ENCODE measurements at regions not wholly inside any gene's neighbourhood (a gene's known extent, or its start where the extent isn't known, plus 50 kb on each side); places are given as distances from the start of the nearest gene placed in this dataset.
A peak's percentile ranks its signal among the peaks of the same experiment; 100 is the strongest.

- CTCF ChIA-PET, result interaction anchor here (0.6 kb wide), 1 partner anchor 79 kb away, joined by 4 read pairs; no protein-coding TSS in a partner anchor
Measured at GRCh38 chr2:62398356-62398755, 107.6 kb downstream of the TMEM17 start.

More at GRCh38 chr2:62398356-62398755, 107.6 kb downstream of the TMEM17 start:
- Histone ChIP-seq H2AK9ac (replicated peaks; ENCODE audit: low read depth, low read length, poor library complexity) (peak overlapping the region; percentile 65), H3K9ac (ENCODE audit: low read depth, low read length) (no peak overlapping the region), H4K8ac (ENCODE audit: low read depth in 2 of 2, low read length in 2 of 2) (no peak overlapping the region), H3K18ac (ENCODE audit: low read depth, low read length) (no peak overlapping the region), H4K91ac (ENCODE audit: insufficient read depth, low read depth, low read length) (no peak overlapping the region), H3K4me3 (ENCODE audit: insufficient read depth, low read depth, low read length) (no peak overlapping the region), H3K4me1 (ENCODE audit: control insufficient read depth, insufficient read depth, low read length) (no peaks in the 10 kb centered on the region), H3K14ac (replicated peaks; ENCODE audit: low read depth, low read length) (no peak overlapping the region), H2AK5ac (ENCODE audit: low read depth, low read length) (no peak overlapping the region), H2BK20ac (ENCODE audit: low read depth, low read length) (no peak overlapping the region), H4K5ac (ENCODE audit: low read depth, low read length) (no peak overlapping the region), H2BK120ac (ENCODE audit: low read depth, low read length) (no peak overlapping the region), H3K23ac (ENCODE audit: low read depth, low read length) (no peak overlapping the region), H3K27ac (ENCODE audit: insufficient read depth, low read length) (no peak overlapping the region), H3K4me2 (ENCODE audit: low read depth, low read length) (no peak overlapping the region), H3K79me1 (ENCODE audit: low read depth in 1 of 2, low read length in 2 of 2) (no peaks in the 10 kb centered on the region), H4K20me1 (ENCODE audit: insufficient read depth, low read length) (no peaks in the 10 kb centered on the region), H2AFZ (replicated peaks; ENCODE audit: low read length, poor library complexity) (no peak overlapping the region), H3K9me1 (ENCODE audit: insufficient read depth, low read length) (no peaks in the 10 kb centered on the region), H2BK5ac (ENCODE audit: low read depth, low read length, poor library complexity, severe bottlenecking) (no peak overlapping the region), H3K27me3 (ENCODE audit: control insufficient read depth, insufficient read depth, low read length) (no peaks in the 10 kb centered on the region), H3K56ac (ENCODE audit: extremely low read depth, insufficient read depth, low read length) (no peak overlapping the region), H3K4ac (ENCODE audit: low read depth, low read length) (no peak overlapping the region), H3K9me3 (ENCODE audit: control insufficient read depth, insufficient read depth, low read length) (no peaks in the 10 kb centered on the region), H2BK15ac (ENCODE audit: low read depth, low read length) (no peak overlapping the region), H3K36me3 (ENCODE audit: control insufficient read depth, insufficient read depth, low read length) (no peaks in the 10 kb centered on the region)
- in situ Hi-C loops (cut with MboI; ENCODE audit: low sequenced_read_pairs) (no loop called here), intact Hi-C loops (cut with micrococcal nuclease) (no loop called here), dilution Hi-C loops (cut with HindIII; ENCODE audit: low sequenced_read_pairs, unreplicated experiment) (no loop called here)
- no peak for TF ChIP-seq BHLHE40 (IDR thresholded peaks at IDR 0.05; ENCODE audit: low read depth, low read length)
- DNase-seq, result no peak
- 0% methylated on average over 1 of the region's 3 CpGs; no CpG with 5 or more reads in 1 of the 2 experiments for WGBS, 2 experiments (ENCODE audit: extremely low coverage in 2 of 2, insufficient read length in 1 of 2)
- no TSS peak for BruUV-seq (replicated peaks)
- ATAC-seq (ENCODE audit: low read depth), result no peak
- POLR2A ChIA-PET (ENCODE audit: unreplicated experiment), result no interaction called here

All from IMR-90 (cell line).